ENCODE measurements at regions not wholly inside any gene's neighbourhood (a gene's known extent, or its start where the extent isn't known, plus 50 kb on each side); places are given as distances from the start of the nearest gene placed in this dataset.

GRCh38 chr12:115337693-115338543, 653.9 kb upstream of the TBX3 start:
- no peak overlapping the region for H3K27ac Mint-ChIP-seq (ENCODE audit: unreplicated experiment)
- no peak for DNase-seq (ENCODE audit: extremely low spot score, unreplicated experiment)

GRCh38 chr12:115336506-115336905, 652.5 kb upstream of the TBX3 start:
- no peak overlapping the region for H3K27ac Mint-ChIP-seq (ENCODE audit: unreplicated experiment)
- H3K27me3 Mint-ChIP-seq (ENCODE audit: unreplicated experiment) = peaks cover 4% of the 10 kb centered on the region
- peaks cover 33% of the 10 kb centered on the region for H3K4me1 Mint-ChIP-seq (ENCODE audit: unreplicated experiment)
- H3K36me3 Mint-ChIP-seq (ENCODE audit: unreplicated experiment) = no peaks in the 10 kb centered on the region
- H3K4me3 Mint-ChIP-seq (ENCODE audit: unreplicated experiment) = no peak overlapping the region
- TF ChIP-seq CTCF (IDR thresholded peaks at IDR 0.05) = no peak
- no peaks in the 10 kb centered on the region for H3K9me3 Mint-ChIP-seq (ENCODE audit: unreplicated experiment)
- no peak for DNase-seq (ENCODE audit: extremely low spot score, unreplicated experiment)

More at GRCh38 chr12:115337693-115338543, 653.9 kb upstream of the TBX3 start:
- Mint-ChIP-seq H3K27me3 (ENCODE audit: unreplicated experiment) (no peaks in the 10 kb centered on the region), H3K36me3 (ENCODE audit: unreplicated experiment) (peaks cover 2% of the 10 kb centered on the region), H3K9me3 (ENCODE audit: unreplicated experiment) (peaks cover 4% of the 10 kb centered on the region), H3K4me1 (ENCODE audit: unreplicated experiment) (peaks cover 40% of the 10 kb centered on the region), H3K4me3 (ENCODE audit: unreplicated experiment) (no peak overlapping the region)
- no peak for TF ChIP-seq CTCF (IDR thresholded peaks at IDR 0.05)

GRCh38 chr12:115335594-115335993, 651.6 kb upstream of the TBX3 start:
- Mint-ChIP-seq H3K27me3 (ENCODE audit: unreplicated experiment) (peaks cover 4% of the 10 kb centered on the region), H3K4me3 (ENCODE audit: unreplicated experiment) (no peak overlapping the region), H3K4me1 (ENCODE audit: unreplicated experiment) (peaks cover 24% of the 10 kb centered on the region), H3K36me3 (ENCODE audit: unreplicated experiment) (no peaks in the 10 kb centered on the region), H3K9me3 (ENCODE audit: unreplicated experiment) (no peaks in the 10 kb centered on the region), H3K27ac (ENCODE audit: unreplicated experiment) (no peak overlapping the region)
- DNase-seq (ENCODE audit: extremely low spot score, unreplicated experiment) = no peak
- no peak for TF ChIP-seq CTCF (IDR thresholded peaks at IDR 0.05)

- Mint-ChIP-seq H3K9me3 (ENCODE audit: unreplicated experiment) (peaks cover under 1% of the 10 kb centered on the region), H3K27me3 (ENCODE audit: unreplicated experiment) (peaks cover 4% of the 10 kb centered on the region), H3K4me1 (ENCODE audit: unreplicated experiment) (peaks cover 24% of the 10 kb centered on the region), H3K27ac (ENCODE audit: unreplicated experiment) (no peak overlapping the region), H3K36me3 (ENCODE audit: unreplicated experiment) (no peaks in the 10 kb centered on the region), H3K4me3 (ENCODE audit: unreplicated experiment) (no peak overlapping the region)
- no peak for TF ChIP-seq CTCF (IDR thresholded peaks at IDR 0.05)
- DNase-seq (ENCODE audit: extremely low spot score, unreplicated experiment) = no peak
These were observed 651.1 kb upstream of the TBX3 start for GRCh38 chr12:115335048-115335447.

- Mint-ChIP-seq H3K36me3 (ENCODE audit: unreplicated experiment) (no peaks in the 10 kb centered on the region), H3K4me1 (ENCODE audit: unreplicated experiment) (peaks cover 9% of the 10 kb centered on the region), H3K27ac (ENCODE audit: unreplicated experiment) (no peak overlapping the region), H3K9me3 (ENCODE audit: unreplicated experiment) (peaks cover 7% of the 10 kb centered on the region), H3K27me3 (ENCODE audit: unreplicated experiment) (peaks cover 7% of the 10 kb centered on the region), H3K4me3 (ENCODE audit: unreplicated experiment) (no peak overlapping the region)
- no peak for DNase-seq (ENCODE audit: extremely low spot score, unreplicated experiment)
- no peak for TF ChIP-seq CTCF (IDR thresholded peaks at IDR 0.05)
These were observed 649.0 kb upstream of the TBX3 start for GRCh38 chr12:115332945-115333344.
